Sigmoid colon (tissue), 4 donors: ENCODE measurements at regions not wholly inside any gene's neighbourhood (a gene's known extent, or its start where the extent isn't known, plus 50 kb on each side); places are given as distances from the start of the nearest gene placed in this dataset.

Experiments
- CTCF ChIP-seq, 4 experiments: fragments of 450-650 bp in 3 of 4; fragments of 200-600 bp in 1 of 4; IDR thresholded peaks; one replicate each; pipeline ENCODE4 v1.5.1; 2016 to 2019; ENCODE audit warnings: antibody characterized with exemption in 4 of 4, mild to moderate bottlenecking in 3 of 4, moderate library complexity in 2 of 4
- POLR2A ChIP-seq, 2 donors: fragments of 450-650 bp; IDR thresholded peaks; one replicate each; pipeline ENCODE4 v1.6.1; 2016; ENCODE audit warnings: antibody characterized with exemption in 2 of 2, mild to moderate bottlenecking in 2 of 2, moderate library complexity in 2 of 2
- POLR2AphosphoS5 ChIP-seq, 4 donors: sonication (generic); formaldehyde crosslinking; IDR thresholded peaks; one replicate each; pipeline ENCODE4 v1.6.1; 2017; ENCODE audit warnings: antibody characterized with exemption in 4 of 4

- TF ChIP-seq POLR2AphosphoS5 (IDR thresholded peaks at IDR 0.05) (no peak), CTCF (IDR thresholded peaks at IDR 0.05) (no peak), POLR2A (IDR thresholded peaks at IDR 0.05) (no peak)
These were observed 83.4 kb upstream of the ESRRB start for GRCh38 chr14:76292561-76292960.
